Panc1 (cell line): ENCODE measurements at regions not wholly inside any gene's neighbourhood (a gene's known extent, or its start where the extent isn't known, plus 50 kb on each side); places are given as distances from the start of the nearest gene placed in this dataset.

Source experiments
- ATAC-seq: fragments of 200-7000 bp; cut with Tn5 transposase; 2 replicates; pipeline ENCODE4 v1.9.1; 2020; ENCODE audit warnings: mild to moderate bottlenecking, moderate library complexity
- BruUV-seq: library from RNA; stranded (reverse); fragments of 400-500 nt; replicated peaks from 2 replicates; lab custom pipeline; 2021; lab: Mats Ljungman, UMichigan
- CTCF ChIA-PET: fragments of 300-600 bp; sonication (Branson Sonifier 250); formaldehyde crosslinking; loops from one replicate; lab custom pipeline; 2022; ENCODE audit warnings: antibody characterized with exemption; lab: Charles Lee
- POLR2A ChIA-PET: fragments of 300-600 bp; sonication (Branson Sonifier 250); formaldehyde crosslinking; loops from one replicate; lab custom pipeline; 2022; ENCODE audit warnings: antibody characterized with exemption; lab: Charles Lee
- DNase-seq: peaks from one replicate; pipeline ENCODE4 v3.0.0-alpha.2; 2010; ENCODE audit warnings: low read depth, low spot score
- H3K27ac ChIP-seq: 2 replicates; pipeline ENCODE4 v1.5.1; 2011; ENCODE audit warnings: mild to moderate bottlenecking, low read length, inconsistent platforms
- H3K27me3 ChIP-seq: fragments of 200-500 bp; sonication (Bioruptor generic); 2 replicates; pipeline ENCODE4 v1.6.0; 2014; ENCODE audit warnings: low read length, inconsistent platforms; ENCODE audit not compliant: control insufficient read depth, insufficient read depth
- H3K36me3 ChIP-seq: fragments of 200-500 bp; sonication (Bioruptor generic); 2 replicates; pipeline ENCODE4 v1.5.1; 2014; ENCODE audit warnings: inconsistent platforms, mild to moderate bottlenecking, low read length, moderate library complexity; ENCODE audit not compliant: control insufficient read depth, insufficient read depth
- H3K4me1 ChIP-seq: 2 replicates; pipeline ENCODE4 v1.5.1; 2011; ENCODE audit warnings: inconsistent platforms, mild to moderate bottlenecking, low read length, moderate library complexity; ENCODE audit not compliant: control insufficient read depth, insufficient read depth
- H3K4me3 ChIP-seq, 2 experiments: 2 replicates each; pipeline ENCODE4 v1.5.1; 2011 to 2012; ENCODE audit warnings: low read depth in 2 of 2, low read length in 2 of 2, mild to moderate bottlenecking in 2 of 2, inconsistent platforms in 1 of 2, moderate library complexity in 1 of 2
- H3K9me3 ChIP-seq: fragments of 200-500 bp; sonication (Bioruptor generic); 2 replicates; pipeline ENCODE4 v1.5.1; 2014; ENCODE audit warnings: low read depth, mild to moderate bottlenecking, inconsistent platforms, low read length, moderate library complexity; ENCODE audit not compliant: control insufficient read depth, insufficient read depth
- CTCF ChIP-seq: fragments of 450-650 bp; IDR thresholded peaks from 2 replicates; pipeline ENCODE4 v1.5.1; 2017; ENCODE audit warnings: mild to moderate bottlenecking
- POLR2AphosphoS5 ChIP-seq: IDR thresholded peaks from 2 replicates; pipeline ENCODE4 v1.6.1; 2012; ENCODE audit warnings: mild to moderate bottlenecking, low read depth, low read length, moderate library complexity
- REST ChIP-seq, 2 experiments: IDR thresholded peaks; 2 replicates each; pipeline ENCODE4 v1.6.1; 2011 to 2012; ENCODE audit warnings: low read depth in 2 of 2, control low read depth in 1 of 2, low read length in 1 of 2, mild to moderate bottlenecking in 1 of 2, moderate library complexity in 1 of 2; ENCODE audit not compliant: insufficient read depth in 1 of 2
- SIN3A ChIP-seq: IDR thresholded peaks from 2 replicates; pipeline ENCODE4 v1.6.1; 2012; ENCODE audit warnings: low read depth, mild to moderate bottlenecking, low read length, moderate library complexity, borderline replicate concordance; ENCODE audit not compliant: insufficient read depth
- TCF7L2 ChIP-seq: IDR thresholded peaks from 2 replicates; pipeline ENCODE4 v1.6.1; 2011; ENCODE audit warnings: mild to moderate bottlenecking, low read depth, low read length, inconsistent platforms
- in situ Hi-C: cut with HindIII; loops from 2 replicates; pipeline ENCODE4 v1.10.0; 2016; ENCODE audit warnings: low sequenced_read_pairs, low pct_unique_long_range_greater_than_20kb
- intact Hi-C: fragments of 100-400 bp; cut with micrococcal nuclease; formaldehyde crosslinking; loops from one replicate; pipeline ENCODE4 v1.10.0; 2022; ENCODE audit not compliant: unreplicated experiment

DNA sequence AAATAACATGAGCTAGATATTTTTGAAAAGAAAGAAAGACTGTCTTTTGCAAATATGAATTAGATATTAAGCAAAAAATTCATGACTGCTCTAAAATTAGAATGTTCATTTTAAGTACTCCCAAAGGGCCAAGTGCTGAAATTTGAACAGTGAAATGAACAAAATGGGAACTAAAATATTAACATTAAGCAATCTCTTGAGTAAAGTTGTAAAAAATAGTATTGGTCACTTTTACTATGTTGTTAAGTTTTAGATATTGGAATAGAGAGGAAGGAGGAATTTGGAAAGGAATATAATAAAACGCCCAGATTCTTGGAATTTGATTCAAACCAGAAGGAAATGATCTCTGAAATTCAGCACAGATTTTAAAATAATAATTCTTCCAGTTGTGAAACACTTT, 125.9 kb upstream of the ANK2 start:
- in situ Hi-C loops = no loop called here
- intact Hi-C loops = no loop called here
- H3K4me3 ChIP-seq = no peak overlapping the region
- H3K4me1 ChIP-seq = no peaks in the 10 kb centered on the region
- ChIA-PET CTCF (no interaction called here), POLR2A (no interaction called here)
- H3K27ac ChIP-seq = no peak overlapping the region
- TF ChIP-seq CTCF = no peak
- no peak for TF ChIP-seq SIN3A
- TF ChIP-seq POLR2AphosphoS5 = no peak
- no peaks in the 10 kb centered on the region for H3K36me3 ChIP-seq
- BruUV-seq = no TSS peak
- DNase-seq (no peak), ATAC-seq (no peak)
- H3K27me3 ChIP-seq = no peaks in the 10 kb centered on the region
- H3K9me3 ChIP-seq = no peaks in the 10 kb centered on the region

GRCh38 chr4:112926819-112927218, 122.6 kb upstream of the ANK2 start:
- H3K9me3 ChIP-seq = no peaks in the 10 kb centered on the region
- no peak overlapping the region for H3K27ac ChIP-seq
- no peaks in the 10 kb centered on the region for H3K36me3 ChIP-seq
- ATAC-seq (no peak), DNase-seq (no peak)
- in situ Hi-C loops = no loop called here
- ChIA-PET CTCF (no interaction called here), POLR2A (no interaction called here)
- H3K4me1 ChIP-seq = no peaks in the 10 kb centered on the region
- H3K4me3 ChIP-seq = no peak overlapping the region
- no peaks in the 10 kb centered on the region for H3K27me3 ChIP-seq
- no TSS peak for BruUV-seq
- TF ChIP-seq POLR2AphosphoS5 = no peak
- no peak for TF ChIP-seq REST (IDR thresholded peaks at IDR 0.05; ENCODE audit: insufficient read depth in 1 of 2, low read depth in 2 of 2, low read length in 1 of 2)
- no peak for TF ChIP-seq TCF7L2
- intact Hi-C loops = no loop called here

DNA sequence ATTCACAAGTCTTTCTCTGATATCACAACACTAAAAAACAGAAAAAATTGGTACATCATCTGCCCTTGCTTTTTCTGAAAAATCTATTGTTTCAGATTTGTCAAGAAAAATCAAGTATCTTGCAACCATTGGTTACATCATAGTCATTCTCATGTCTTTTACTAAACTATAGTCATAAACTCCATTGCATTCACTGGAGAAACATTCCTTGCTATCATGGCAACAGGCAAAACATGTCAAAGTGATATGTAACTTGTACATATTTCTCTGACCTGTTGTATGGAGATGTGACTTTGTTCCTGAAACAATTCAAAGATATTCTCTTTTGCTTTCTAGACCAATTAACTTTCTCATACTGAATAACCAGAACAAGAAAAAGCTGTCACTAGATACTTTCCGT, 121.9 kb upstream of the ANK2 start:
- CTCF ChIA-PET = no interaction called here
- BruUV-seq = no TSS peak
- TF ChIP-seq REST (IDR thresholded peaks at IDR 0.05; ENCODE audit: insufficient read depth in 1 of 2, low read depth in 2 of 2, low read length in 1 of 2) (no peak), SIN3A (no peak), CTCF (no peak), POLR2AphosphoS5 (no peak)
- intact Hi-C loops (no loop called here), in situ Hi-C loops (no loop called here)
- DNase-seq = no peak
- no peaks in the 10 kb centered on the region for H3K4me1 ChIP-seq
- POLR2A ChIA-PET = no interaction called here
- H3K4me3 ChIP-seq = no peak overlapping the region
- no peak for ATAC-seq
- no peaks in the 10 kb centered on the region for H3K9me3 ChIP-seq
- H3K27ac ChIP-seq = no peak overlapping the region
- H3K27me3 ChIP-seq = no peaks in the 10 kb centered on the region
- H3K36me3 ChIP-seq = no peaks in the 10 kb centered on the region
